A549 (cell line): ENCODE measurements at regions not wholly inside any gene's neighbourhood (a gene's known extent, or its start where the extent isn't known, plus 50 kb on each side); places are given as distances from the start of the nearest gene placed in this dataset.

Source experiments
- ATOH8 ChIP-seq: fragments of 250-450 bp; sonication (Bioruptor Pico); IDR thresholded peaks from 2 replicates; pipeline ENCODE4 v1.5.0; 2020; ENCODE audit warnings: low read depth, mild to moderate bottlenecking, moderate library complexity
- CTCF ChIP-seq: fragments of >200 bp; sonication (Bioruptor Twin); formaldehyde crosslinking; IDR thresholded peaks from 3 replicates; pipeline ENCODE4 v1.5.1; 2016
- FOSL2 ChIP-seq, 2 experiments: fragments of 450-650 bp in 1 of 2; fragments of >200 bp in 1 of 2; sonication (Bioruptor Twin) in 1 of 2; formaldehyde crosslinking; IDR thresholded peaks; 2 replicates each; pipeline versions ENCODE4 v1.5.0 to v1.6.1; 2016 to 2020; ENCODE audit warnings: mild to moderate bottlenecking in 1 of 2, moderate library complexity in 1 of 2
- HOXA7 ChIP-seq: fragments of 250-450 bp; sonication (Bioruptor Pico); IDR thresholded peaks from 2 replicates; pipeline ENCODE4 v1.5.0; 2020; ENCODE audit warnings: mild to moderate bottlenecking, moderate library complexity
- MYC ChIP-seq: IDR thresholded peaks from 2 replicates; pipeline ENCODE4 v1.6.1; 2012; ENCODE audit warnings: mild to moderate bottlenecking, inconsistent platforms, low read length, improper control_type of control experiment, borderline replicate concordance
- NPAS2 ChIP-seq: fragments of 250-450 bp; sonication (Bioruptor Pico); IDR thresholded peaks from 2 replicates; pipeline ENCODE4 v1.8.0; 2022; ENCODE audit warnings: mild to moderate bottlenecking, moderate library complexity, borderline replicate concordance
- POLR2A ChIP-seq: IDR thresholded peaks from 2 replicates; pipeline ENCODE4 v1.6.1; 2012; ENCODE audit warnings: mild to moderate bottlenecking, low read length
- TFCP2L1 ChIP-seq: fragments of 250-450 bp; sonication (Bioruptor Pico); IDR thresholded peaks from 2 replicates; pipeline ENCODE4 v1.5.0; 2021; ENCODE audit warnings: mild to moderate bottlenecking

GRCh38 chr10:63027531-63027930 lies 105.6 kb upstream of the NRBF2 start:
- TF ChIP-seq CTCF: no peak
- no peak for TF ChIP-seq ATOH8 (CRISPR knock-in tag)
- no peak for TF ChIP-seq POLR2A
- TF ChIP-seq HOXA7 (CRISPR knock-in tag): no peak
- TF ChIP-seq MYC: no peak
- no peak for TF ChIP-seq NPAS2
- TF ChIP-seq TFCP2L1: no peak
- no peak for TF ChIP-seq FOSL2 (IDR thresholded peaks at IDR 0.05)
- no peak for TF ChIP-seq FOSL2 (CRISPR knock-in tag; IDR thresholded peaks at IDR 0.05)
